Cardiac fibroblast (primary cell): ENCODE measurements at regions not wholly inside any gene's neighbourhood (a gene's known extent, or its start where the extent isn't known, plus 50 kb on each side); places are given as distances from the start of the nearest gene placed in this dataset.

Experiments used
- DNase-seq, 2 donors: peaks; one replicate each; pipeline versions ENCODE4 v3.0.0 to v3.0.0-alpha.2; 2010; ENCODE audit warnings: low read depth in 2 of 2
- H3K4me3 ChIP-seq, 2 donors: replicated peaks in 1 of 2; 1 replicate in 1 of 2; 2 replicates in 1 of 2; pipeline ENCODE4 v1.5.1; 2011; ENCODE audit warnings: low read depth in 2 of 2, low read length in 2 of 2, mild to moderate bottlenecking in 2 of 2, moderate library complexity in 1 of 2
- CTCF ChIP-seq: IDR thresholded peaks from one replicate; pipeline ENCODE4 v1.5.1; 2011; ENCODE audit warnings: low read depth, mild to moderate bottlenecking, low read length, inconsistent platforms

GRCh38 chr2:146623771-146624170, 1221.1 kb upstream of the ACVR2A start:
- no peak for TF ChIP-seq CTCF
- no peak overlapping the region for H3K4me3 ChIP-seq
- peak; percentile 28 to 56 for DNase-seq

- no peak overlapping the region for H3K4me3 ChIP-seq
- no peak for TF ChIP-seq CTCF
- DNase-seq: no peak
Measured at GRCh38 chr2:146621656-146622055, 1223.2 kb upstream of the ACVR2A start.

- H3K4me3 ChIP-seq: no peak overlapping the region
- no peak for TF ChIP-seq CTCF
- DNase-seq: no peak
Measured at GRCh38 chr2:146615778-146616177, 1229.1 kb upstream of the ACVR2A start.

GRCh38 chr2:146608490-146608889, 1236.3 kb upstream of the ACVR2A start:
- TF ChIP-seq CTCF: no peak
- DNase-seq: no peak
- no peak overlapping the region for H3K4me3 ChIP-seq

- TF ChIP-seq CTCF: no peak
- peak; percentile 16 to 25 for DNase-seq
- no peak overlapping the region for H3K4me3 ChIP-seq
Measured at GRCh38 chr2:146604521-146604920, 1240.3 kb upstream of the ACVR2A start.

GRCh38 chr2:146602856-146603255, 1242.0 kb upstream of the ACVR2A start:
- peak; percentile 10 to 28 for DNase-seq
- TF ChIP-seq CTCF: no peak
- no peak overlapping the region for H3K4me3 ChIP-seq

- DNase-seq: peak; percentile 31 to 67
- no peak for TF ChIP-seq CTCF
- no peak overlapping the region for H3K4me3 ChIP-seq
Measured at GRCh38 chr2:146602383-146602782, 1242.4 kb upstream of the ACVR2A start.
